GM10266 (cell line): ENCODE measurements at regions not wholly inside any gene's neighbourhood (a gene's known extent, or its start where the extent isn't known, plus 50 kb on each side); places are given as distances from the start of the nearest gene placed in this dataset.

Source experiments
- DNase-seq: peaks from one replicate; pipeline ENCODE4 v3.0.0; 2012; ENCODE audit errors: extremely low spot score
- CTCF ChIP-seq: IDR thresholded peaks from 2 replicates; pipeline ENCODE4 v1.5.1; 2012; ENCODE audit warnings: mild to moderate bottlenecking, low read depth; ENCODE audit not compliant: control insufficient read depth, insufficient read depth; ENCODE audit errors: missing control alignments

- no peak for DNase-seq
- no peak for TF ChIP-seq CTCF
These were observed 553.7 kb downstream of the CD109 start for GRCh38 chr6:74249658-74250057.

- TF ChIP-seq CTCF: no peak
- no peak for DNase-seq
These were observed 553.0 kb downstream of the CD109 start for GRCh38 chr6:74248966-74249365.

GRCh38 chr6:74222768-74223333, 526.8 kb downstream of the CD109 start:
- DNase-seq: no peak

GRCh38 chr6:74213995-74214394, 518.0 kb downstream of the CD109 start:
- no peak for DNase-seq
- TF ChIP-seq CTCF: no peak

More at GRCh38 chr6:74222768-74223333, 526.8 kb downstream of the CD109 start:
- no peak for TF ChIP-seq CTCF

GRCh38 chr6:74208239-74208638, 512.2 kb downstream of the CD109 start:
- DNase-seq: no peak
- TF ChIP-seq CTCF: no peak

- DNase-seq: no peak
- no peak for TF ChIP-seq CTCF
These were observed 503.4 kb downstream of the CD109 start for GRCh38 chr6:74199215-74199915.

GRCh38 chr6:74197310-74197709, 501.3 kb downstream of the CD109 start:
- TF ChIP-seq CTCF: no peak
- DNase-seq: no peak
